ENCODE measurements at regions not wholly inside any gene's neighbourhood (a gene's known extent, or its start where the extent isn't known, plus 50 kb on each side); places are given as distances from the start of the nearest gene placed in this dataset.
A peak's percentile ranks its signal among the peaks of the same experiment; 100 is the strongest.

DNA sequence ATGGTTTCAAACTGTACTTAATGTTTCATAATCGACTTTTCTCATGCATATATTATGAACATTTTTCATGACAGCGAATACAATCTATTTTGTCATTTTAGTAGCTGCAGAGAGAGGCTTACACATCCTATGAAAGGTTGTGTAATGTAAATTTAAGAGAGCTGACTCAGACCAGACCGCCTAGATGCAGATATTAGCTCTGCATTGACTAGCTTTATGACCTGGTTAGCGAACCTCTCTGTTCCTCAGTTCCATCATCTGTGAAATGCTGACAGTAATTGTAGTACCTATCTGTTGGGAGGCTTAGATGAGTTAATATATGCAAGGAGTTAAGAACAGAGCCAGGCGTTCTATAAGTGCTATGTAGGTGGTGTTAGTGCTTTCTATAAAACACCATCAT is 116.2 kb upstream of the RASGRP1 start:
- intact Hi-C loops (cut with DNase I) = loop anchor here (2.0 kb wide), 1 partner anchor 14 kb away; no protein-coding TSS in a partner anchor
- Histone ChIP-seq H3K4me1 (no peaks in the 10 kb centered on the region), H3K27ac (no peak overlapping the region), H3K27me3 (no peaks in the 10 kb centered on the region), H3K36me3 (no peaks in the 10 kb centered on the region), H3K4me3 (no peak overlapping the region), H3K9me3 (no peaks in the 10 kb centered on the region)
- no peak for DNase-seq (ENCODE audit: extremely low spot score in 2 of 2)
- TF ChIP-seq POLR2A (IDR thresholded peaks at IDR 0.05) = no peak
- no peak for TF ChIP-seq POLR2AphosphoS5 (IDR thresholded peaks at IDR 0.05; ENCODE audit: insufficient read depth in 1 of 2, low read depth in 1 of 2)
- TF ChIP-seq CTCF (IDR thresholded peaks at IDR 0.05) = no peak

DNA sequence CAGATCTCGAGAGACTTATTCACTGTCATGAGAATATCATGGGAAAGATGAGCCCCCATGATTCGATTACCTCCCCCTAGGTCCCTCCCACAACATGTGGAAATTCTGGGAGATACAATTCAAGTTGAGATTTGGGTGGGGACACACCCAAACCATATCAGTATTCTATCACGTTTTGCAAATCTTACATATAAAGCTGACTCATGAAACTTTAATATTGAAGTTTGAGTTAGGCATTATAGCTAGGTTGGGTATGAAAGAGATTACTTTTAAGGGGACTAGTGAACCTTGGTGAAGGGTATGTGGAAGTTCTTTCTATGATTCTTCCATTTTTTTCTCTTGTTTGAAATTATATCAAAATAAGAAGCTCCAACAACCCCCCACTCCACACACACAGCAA is 117.7 kb upstream of the RASGRP1 start:
- Histone ChIP-seq H3K36me3 (no peaks in the 10 kb centered on the region), H3K4me3 (no peak overlapping the region), H3K9me3 (no peaks in the 10 kb centered on the region), H3K27ac (no peak overlapping the region), H3K27me3 (no peaks in the 10 kb centered on the region), H3K4me1 (no peaks in the 10 kb centered on the region)
- DNase-seq (ENCODE audit: extremely low spot score in 2 of 2) = no peak
- TF ChIP-seq CTCF (IDR thresholded peaks at IDR 0.05) (no peak), POLR2A (IDR thresholded peaks at IDR 0.05) (no peak), POLR2AphosphoS5 (IDR thresholded peaks at IDR 0.05; ENCODE audit: insufficient read depth in 1 of 2, low read depth in 1 of 2) (no peak)
- intact Hi-C loops (cut with DNase I) = no loop called here

DNA sequence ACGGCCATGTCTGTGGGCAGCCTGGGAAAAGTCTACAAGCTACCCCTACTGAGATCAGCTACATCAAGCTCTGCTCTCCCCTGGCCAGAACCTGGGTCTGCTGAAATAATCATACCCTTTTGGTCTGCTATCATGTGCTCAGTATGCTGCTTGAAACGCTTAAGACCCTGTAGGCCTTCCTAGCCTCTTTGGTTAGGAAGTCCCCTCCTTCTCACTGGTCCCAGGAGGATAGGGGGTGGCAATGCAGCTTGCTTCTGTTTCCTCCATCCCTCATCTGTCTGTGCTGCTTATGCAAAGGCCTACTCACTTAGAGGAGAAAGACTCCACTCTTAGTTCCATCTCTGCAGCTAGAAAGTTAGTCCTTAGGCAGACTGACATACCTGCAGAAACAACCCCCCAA is 118.2 kb upstream of the RASGRP1 start:
- intact Hi-C loops (cut with DNase I) = no loop called here
- no peaks in the 10 kb centered on the region for H3K27me3 ChIP-seq
- H3K4me1 ChIP-seq = no peaks in the 10 kb centered on the region
- no peak overlapping the region for H3K27ac ChIP-seq
- H3K9me3 ChIP-seq = no peaks in the 10 kb centered on the region
- H3K4me3 ChIP-seq = no peak overlapping the region
- no peak for TF ChIP-seq CTCF (IDR thresholded peaks at IDR 0.05)
- DNase-seq (ENCODE audit: extremely low spot score in 2 of 2) = no peak
- H3K36me3 ChIP-seq = no peaks in the 10 kb centered on the region

- DNase-seq (ENCODE audit: extremely low spot score in 2 of 2) = no peak
- H3K4me1 ChIP-seq = no peaks in the 10 kb centered on the region
- H3K4me3 ChIP-seq = no peak overlapping the region
- peak; percentile 38 to 49 (median 47) for TF ChIP-seq CTCF (IDR thresholded peaks at IDR 0.05)
- TF ChIP-seq POLR2A (IDR thresholded peaks at IDR 0.05) = no peak
- H3K27ac ChIP-seq = no peak overlapping the region
- intact Hi-C loops (cut with DNase I) = no loop called here
- no peaks in the 10 kb centered on the region for H3K9me3 ChIP-seq
- H3K36me3 ChIP-seq = no peaks in the 10 kb centered on the region
- H3K27me3 ChIP-seq = no peaks in the 10 kb centered on the region
Measured at GRCh38 chr15:38683382-38684242, 119.0 kb upstream of the RASGRP1 start.

GRCh38 chr15:38684440-38685010 is 119.9 kb upstream of the RASGRP1 start:
- Histone ChIP-seq H3K4me3 (no peak overlapping the region), H3K36me3 (no peaks in the 10 kb centered on the region), H3K4me1 (no peaks in the 10 kb centered on the region), H3K9me3 (no peaks in the 10 kb centered on the region), H3K27ac (no peak overlapping the region), H3K27me3 (no peaks in the 10 kb centered on the region)
- TF ChIP-seq CTCF (IDR thresholded peaks at IDR 0.05) (no peak), POLR2A (IDR thresholded peaks at IDR 0.05) (no peak), POLR2AphosphoS5 (IDR thresholded peaks at IDR 0.05; ENCODE audit: insufficient read depth in 1 of 2, low read depth in 1 of 2) (no peak)
- intact Hi-C loops (cut with DNase I) = no loop called here
- DNase-seq (ENCODE audit: extremely low spot score in 2 of 2) = no peak

All from vagina (tissue), 2 donors.